HuH-7 (cell line): ENCODE measurements at regions not wholly inside any gene's neighbourhood (a gene's known extent, or its start where the extent isn't known, plus 50 kb on each side); places are given as distances from the start of the nearest gene placed in this dataset.
A peak's percentile ranks its signal among the peaks of the same experiment; 100 is the strongest.
"Not testable (repeated sequence)": the region's sequence is repeated elsewhere in the genome, so short reads cannot be mapped to it uniquely, and the experiment has no call there.

Experiments used
- DNase-seq: peaks from one replicate; pipeline ENCODE4 v3.0.0; 2011; ENCODE audit warnings: low spot score

- no peak for DNase-seq
These were observed 174.8 kb downstream of the UTP18 start for GRCh38 chr17:51435171-51435552.

DNA sequence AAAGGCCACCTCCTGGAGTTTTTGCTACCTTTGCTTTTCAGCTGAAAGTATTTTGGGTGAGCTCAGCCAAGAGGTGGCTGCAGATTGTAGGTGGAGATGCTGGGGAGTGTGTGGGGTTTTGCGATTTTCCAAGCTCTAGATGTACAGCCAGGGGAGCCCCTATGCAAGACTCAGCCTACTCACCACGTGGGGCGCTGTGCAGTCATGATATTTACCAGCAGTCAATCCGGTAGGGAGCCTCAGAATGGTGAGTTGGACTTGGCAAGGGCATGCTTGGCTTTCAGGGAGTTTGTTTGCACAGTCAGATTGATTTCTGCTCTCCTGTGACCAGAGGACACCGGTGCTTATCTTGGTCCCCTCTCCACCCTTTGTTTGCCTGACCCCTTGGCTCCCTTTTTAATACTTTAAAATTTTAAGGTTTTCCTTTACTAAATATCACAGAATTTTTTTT lies 175.3 kb downstream of the UTP18 start:
- DNase-seq: peak; percentile 68

DNA sequence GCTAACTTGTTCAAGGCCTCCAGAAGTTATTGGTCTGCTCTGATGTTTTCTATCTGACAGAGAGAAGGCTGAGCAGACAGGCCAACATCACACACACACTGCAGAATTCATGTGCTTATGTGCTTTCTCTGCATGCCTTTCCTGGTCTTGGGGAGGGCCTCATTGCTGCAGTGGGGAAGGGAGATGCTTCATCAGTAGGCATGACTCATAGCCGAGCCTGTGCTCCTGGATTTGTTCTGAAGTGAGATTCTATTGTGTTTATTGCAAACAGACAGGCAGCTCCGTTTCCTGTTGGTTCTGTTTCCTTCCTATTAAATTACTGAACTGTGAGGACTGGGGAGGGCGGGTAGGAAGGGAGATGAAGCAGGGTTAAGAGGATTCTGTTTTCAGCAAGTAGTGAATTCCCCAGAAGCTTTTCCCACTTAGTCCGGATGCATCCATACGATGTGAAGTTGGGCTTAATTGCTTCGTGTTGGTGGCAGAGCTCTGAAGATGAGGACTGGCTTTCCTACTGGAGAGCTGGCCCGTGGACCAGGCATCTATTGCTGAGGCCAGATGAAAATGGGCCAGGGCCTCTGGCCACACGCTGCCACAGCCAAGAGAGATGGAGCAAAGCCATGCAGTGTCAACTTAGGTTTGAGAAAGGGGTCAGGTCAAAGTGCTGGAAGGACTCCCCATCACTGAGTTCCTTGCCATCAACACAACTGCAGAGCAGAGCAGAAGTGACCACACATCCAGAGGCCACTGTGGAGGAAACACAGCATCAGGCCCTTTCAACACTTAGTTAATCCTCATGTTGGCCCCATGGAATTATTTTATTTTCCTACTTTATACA lies 179.3 kb downstream of the UTP18 start:
- no peak for DNase-seq

- DNase-seq: no peak
These were observed 181.1 kb downstream of the UTP18 start for GRCh38 chr17:51441431-51441830.

- no peak for DNase-seq
These were observed 181.9 kb downstream of the UTP18 start for GRCh38 chr17:51442088-51442865.

DNA sequence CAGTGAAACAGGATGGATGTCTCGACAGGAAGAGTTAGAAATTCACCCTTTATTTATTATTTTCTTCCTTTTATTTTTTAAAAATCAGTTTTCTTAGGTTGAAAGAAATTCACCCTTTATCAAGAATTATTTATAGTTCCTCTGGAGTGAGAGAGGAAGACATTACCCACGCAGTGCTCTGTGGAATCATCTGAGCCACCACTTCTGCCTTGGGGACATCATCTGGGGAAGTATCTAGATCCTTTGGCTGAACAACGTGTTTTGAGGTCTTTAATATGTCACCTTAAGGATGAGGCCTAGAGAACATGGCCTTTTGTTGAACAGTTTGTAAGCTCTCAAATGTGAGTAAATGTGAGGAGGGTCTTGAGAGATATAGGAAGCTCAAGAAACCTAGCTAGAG lies 183.3 kb downstream of the UTP18 start:
- no peak for DNase-seq

DNA sequence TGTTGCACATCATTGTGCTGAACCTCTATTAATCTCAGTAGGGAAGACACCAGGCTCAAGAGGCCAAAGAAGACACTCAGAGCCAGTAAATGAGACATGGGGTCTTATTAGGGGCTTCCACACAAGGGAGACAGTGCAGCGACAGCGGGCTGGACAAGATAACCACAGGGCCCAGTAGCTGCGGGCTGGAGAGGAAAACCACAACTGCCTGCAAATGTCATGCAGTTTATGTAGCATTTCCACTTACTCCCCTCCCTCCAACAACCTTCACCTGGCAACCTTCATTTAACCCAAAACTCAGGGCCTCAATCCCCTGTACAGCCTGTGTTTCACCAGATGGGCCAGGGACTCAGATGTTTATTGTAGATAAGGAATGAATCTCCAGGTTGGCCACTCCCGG lies 185.6 kb downstream of the UTP18 start:
- no peak for DNase-seq

GRCh38 chr17:51454456-51454978 lies 194.2 kb downstream of the UTP18 start:
- no peak for DNase-seq

- DNase-seq: no peak
These were observed 194.9 kb downstream of the UTP18 start for GRCh38 chr17:51455211-51455610.

DNA sequence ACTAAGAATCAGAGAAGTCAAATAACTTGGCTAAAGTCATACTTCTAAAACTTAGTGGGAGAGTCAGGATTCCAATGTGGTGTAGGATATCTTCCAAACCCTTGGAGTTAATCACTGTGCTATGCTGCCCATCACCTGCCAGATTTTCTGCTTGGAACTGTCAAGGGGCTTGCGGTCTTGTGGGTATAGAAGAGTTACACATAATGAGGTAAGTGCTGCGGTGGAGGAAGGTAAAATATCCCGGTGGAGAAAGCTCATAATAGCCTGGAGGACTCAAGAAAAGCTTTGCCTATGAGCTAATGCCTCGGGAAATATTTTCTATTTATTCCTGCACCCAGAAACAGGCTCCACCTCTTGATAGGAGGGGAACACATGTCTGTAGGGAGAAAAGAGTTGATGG lies 195.6 kb downstream of the UTP18 start:
- DNase-seq: no peak

- no peak for DNase-seq
These were observed 196.6 kb downstream of the UTP18 start for GRCh38 chr17:51456942-51457341.

- DNase-seq: peak; percentile 54
These were observed 201.2 kb downstream of the UTP18 start for GRCh38 chr17:51461578-51462004.

- no peak for DNase-seq
These were observed 203.0 kb downstream of the UTP18 start for GRCh38 chr17:51463353-51463752.

- no peak for DNase-seq
These were observed 207.0 kb downstream of the UTP18 start for GRCh38 chr17:51467336-51467735.

GRCh38 chr17:51472670-51473205 lies 212.4 kb downstream of the UTP18 start:
- no peak for DNase-seq

DNA sequence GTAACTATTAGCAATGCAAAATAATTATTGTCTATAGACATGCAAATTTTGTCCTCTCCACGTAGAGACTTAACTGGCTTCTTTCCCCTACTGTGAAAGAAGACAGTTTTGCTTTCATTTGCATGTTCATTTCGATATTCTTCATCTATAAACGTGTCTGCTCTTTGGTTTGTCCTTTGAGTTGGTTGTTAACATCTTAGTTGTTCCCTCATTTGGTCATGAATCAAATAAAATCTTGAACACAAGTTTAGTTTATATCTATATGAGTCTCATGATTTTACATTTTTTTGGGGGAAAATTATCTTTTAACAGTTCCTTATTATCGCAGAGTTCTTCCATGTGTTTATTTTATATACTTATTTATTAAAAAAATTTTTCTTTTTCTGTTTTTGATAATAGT lies 214.4 kb downstream of the UTP18 start:
- no peak for DNase-seq

DNA sequence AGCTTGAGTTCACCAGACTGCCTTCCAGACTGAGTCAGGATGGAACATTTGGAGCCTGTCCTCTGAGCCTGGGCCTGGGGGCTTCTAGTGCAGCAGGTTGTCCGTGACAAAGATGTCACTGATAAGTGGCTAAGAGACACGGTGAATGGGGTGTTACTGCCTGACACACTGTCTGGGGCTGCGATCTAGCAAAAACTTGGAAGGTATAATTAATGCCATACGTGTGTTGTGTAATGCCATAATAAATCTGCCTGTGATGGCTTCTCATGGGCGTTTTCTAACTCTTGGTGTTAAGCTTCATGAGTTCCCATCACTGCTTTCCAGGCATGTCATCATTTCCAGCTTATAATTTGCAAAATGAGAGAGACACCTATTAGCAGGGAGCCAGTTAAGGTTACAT lies 215.4 kb downstream of the UTP18 start:
- no peak for DNase-seq

GRCh38 chr17:51479303-51479702 lies 219.0 kb downstream of the UTP18 start:
- DNase-seq: no peak

- DNase-seq: no peak
These were observed 221.0 kb downstream of the UTP18 start for GRCh38 chr17:51481370-51481769.

DNA sequence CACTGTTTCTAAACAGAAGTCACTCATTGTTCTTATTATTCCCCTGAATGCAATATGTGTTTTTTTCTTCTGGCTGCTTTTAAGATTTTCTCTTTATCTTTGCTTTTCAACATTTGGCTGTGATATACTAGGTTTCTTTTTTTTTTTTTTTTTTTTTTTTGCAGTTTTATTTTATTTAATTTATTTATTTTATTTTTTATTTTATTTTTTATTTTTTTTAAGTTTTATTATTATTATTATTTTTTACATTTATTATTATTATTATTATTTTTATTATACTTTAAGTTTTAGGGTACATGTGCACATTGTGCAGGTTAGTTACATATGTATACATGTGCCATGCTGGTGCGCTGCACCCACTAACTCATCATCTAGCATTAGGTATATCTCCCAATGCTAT lies 221.9 kb downstream of the UTP18 start:
- not testable (repeated sequence) for DNase-seq

GRCh38 chr17:51486091-51486490 lies 225.7 kb downstream of the UTP18 start:
- DNase-seq: no peak

DNA sequence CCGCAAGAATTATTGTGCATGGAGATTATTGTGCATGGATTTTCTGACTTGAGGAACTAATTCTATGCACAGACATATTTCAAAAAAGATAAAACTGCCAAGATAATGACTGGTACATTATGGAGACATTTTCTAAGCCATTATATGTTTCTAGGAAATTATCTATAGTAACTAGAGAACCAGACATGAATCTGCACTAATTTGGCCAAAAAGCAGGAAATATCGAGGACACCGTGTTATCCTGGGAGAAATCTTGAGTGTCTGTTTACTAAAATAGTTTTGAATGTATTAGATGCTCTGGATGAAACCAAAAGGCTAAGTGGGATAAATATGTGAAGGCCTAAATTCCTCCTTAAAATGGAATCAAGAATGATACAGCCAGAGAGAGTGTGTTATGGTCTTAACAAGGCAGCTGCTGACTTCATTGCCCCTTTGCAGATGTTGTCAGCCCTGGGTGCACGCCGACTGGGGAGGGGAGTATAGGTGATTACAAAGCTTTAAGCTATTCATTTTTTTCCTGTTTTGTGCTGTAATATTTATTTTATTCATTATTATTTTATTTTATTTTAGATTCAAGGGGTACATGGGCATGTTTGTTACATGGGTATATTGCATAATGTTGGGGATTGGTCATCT lies 226.7 kb downstream of the UTP18 start:
- DNase-seq: no peak
